Spleen (tissue), 7 donors: ENCODE measurements at regions not wholly inside any gene's neighbourhood (a gene's known extent, or its start where the extent isn't known, plus 50 kb on each side); places are given as distances from the start of the nearest gene placed in this dataset.

ENCODE experiments used
- POLR2A ChIP-seq, 3 donors: fragments of 450-650 bp; IDR thresholded peaks; one replicate each; pipeline ENCODE4 v1.5.1; 2017; ENCODE audit warnings: antibody characterized with exemption in 3 of 3, mild to moderate bottlenecking in 1 of 3
- POLR2AphosphoS5 ChIP-seq, 3 donors: sonication (generic); formaldehyde crosslinking; IDR thresholded peaks; one replicate each; pipeline ENCODE4 v1.5.1; 2017; ENCODE audit warnings: antibody characterized with exemption in 3 of 3
- TF ChIP-seq, protein P1 (sequence below), 11 experiments: fragments of 200-600 bp in 7 of 11; fragments of 450-650 bp in 4 of 11; sonication (generic) in 4 of 11; IDR thresholded peaks in 8 of 11; conservative IDR thresholded peaks in 3 of 11; 1 replicate in 7 of 11; 2 replicates in 4 of 11; pipeline versions ENCODE4 v1.4.0 to v1.8.0; 2016 to 2021; ENCODE audit warnings: antibody characterized with exemption in 11 of 11, inconsistent platforms in 4 of 11, mild to moderate bottlenecking in 1 of 11
- donor health status: DM: no; HTN: no; CAD: no; lungs with moderate emphysema.
- donor health status: DM: no; HTN: no; CAD: no.
- donor health status: DM: no; HTN: no; CAD: no.

DNA sequence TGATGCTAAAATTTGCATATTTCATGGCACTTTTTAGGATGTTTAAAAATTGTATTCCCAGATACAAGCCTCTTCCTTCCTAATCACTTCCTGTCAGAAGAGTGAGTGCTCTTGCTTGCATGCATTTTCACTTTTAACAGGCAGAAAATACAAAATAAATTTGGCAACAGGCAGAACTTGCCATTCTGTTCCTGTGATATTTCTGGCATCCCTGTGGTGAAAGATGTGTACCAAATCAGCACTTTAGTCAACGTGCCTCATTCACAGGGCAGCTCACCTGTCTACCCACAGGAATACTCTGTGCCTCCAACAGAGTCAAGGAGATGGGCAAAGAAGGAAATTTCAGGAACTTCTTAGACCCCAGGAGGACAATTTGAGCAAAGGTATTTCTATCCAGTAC lies 360.9 kb downstream of the AKAIN1 start:
- TF ChIP-seq, protein P1, sequence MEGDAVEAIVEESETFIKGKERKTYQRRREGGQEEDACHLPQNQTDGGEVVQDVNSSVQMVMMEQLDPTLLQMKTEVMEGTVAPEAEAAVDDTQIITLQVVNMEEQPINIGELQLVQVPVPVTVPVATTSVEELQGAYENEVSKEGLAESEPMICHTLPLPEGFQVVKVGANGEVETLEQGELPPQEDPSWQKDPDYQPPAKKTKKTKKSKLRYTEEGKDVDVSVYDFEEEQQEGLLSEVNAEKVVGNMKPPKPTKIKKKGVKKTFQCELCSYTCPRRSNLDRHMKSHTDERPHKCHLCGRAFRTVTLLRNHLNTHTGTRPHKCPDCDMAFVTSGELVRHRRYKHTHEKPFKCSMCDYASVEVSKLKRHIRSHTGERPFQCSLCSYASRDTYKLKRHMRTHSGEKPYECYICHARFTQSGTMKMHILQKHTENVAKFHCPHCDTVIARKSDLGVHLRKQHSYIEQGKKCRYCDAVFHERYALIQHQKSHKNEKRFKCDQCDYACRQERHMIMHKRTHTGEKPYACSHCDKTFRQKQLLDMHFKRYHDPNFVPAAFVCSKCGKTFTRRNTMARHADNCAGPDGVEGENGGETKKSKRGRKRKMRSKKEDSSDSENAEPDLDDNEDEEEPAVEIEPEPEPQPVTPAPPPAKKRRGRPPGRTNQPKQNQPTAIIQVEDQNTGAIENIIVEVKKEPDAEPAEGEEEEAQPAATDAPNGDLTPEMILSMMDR (IDR thresholded peaks at IDR 0.05 in 8 of 11, conservative IDR thresholded peaks at IDR 0.05 in 3 of 11) = no peak
- TF ChIP-seq POLR2A (IDR thresholded peaks at IDR 0.05) = no peak
- TF ChIP-seq POLR2AphosphoS5 (IDR thresholded peaks at IDR 0.05) = no peak
